K562 (cell line): ENCODE measurements at regions not wholly inside any gene's neighbourhood (a gene's known extent, or its start where the extent isn't known, plus 50 kb on each side); places are given as distances from the start of the nearest gene placed in this dataset.

Source experiments
- ATAC-seq: fragments of 200-7000 bp; cut with Tn5 transposase; 3 replicates; pipeline ENCODE4 v1.9.1; 2020; ENCODE audit warnings: moderate library complexity
- BruUV-seq: library from RNA; stranded (reverse); fragments of 400-500 nt; replicated peaks from 2 replicates; lab custom pipeline; 2021; lab: Mats Ljungman, UMichigan
- CTCF ChIA-PET: fragments of 300-600 bp; formaldehyde crosslinking; extraction: SDS; loops from one replicate; lab custom pipeline; 2021; ENCODE audit warnings: low intra/inter-chr PET ratio; lab: Yijun Ruan, JAX
- POLR2A ChIA-PET: fragments of 300-600, 350-650 bp; sonication (Branson Sonifier 250); formaldehyde crosslinking; extraction: SDS; loops from one replicate; lab custom pipeline; 2021; ENCODE audit warnings: antibody characterized with exemption, inconsistent platforms; lab: Yijun Ruan, JAX
- DNase-seq, 4 experiments: peaks; one replicate each; pipeline versions ENCODE4 v3.0.0 to v3.0.0-alpha.2; 2011 to 2018; ENCODE audit warnings: low spot score in 3 of 4, mixed read lengths in 3 of 4; ENCODE audit errors: extremely low read depth in 1 of 4
- FAIRE-seq: peaks from 2 replicates; lab custom pipeline; 2011; peaks lifted over from hg19 to GRCh38; lab: Jason Lieb, UNC
- H2AFZ ChIP-seq: 2 replicates; pipeline ENCODE4 v1.6.0; 2011; ENCODE audit warnings: low read depth, low read length, control low read depth, inconsistent platforms
- H3K27ac ChIP-seq: fragments of 200-600 bp; 3 replicates; pipeline ENCODE4 v1.8.0; 2011; ENCODE audit warnings: low read depth, mild to moderate bottlenecking, control low read depth, inconsistent platforms, low read length, moderate library complexity, mixed read lengths; ENCODE audit errors: extremely low read depth
- H3K27me3 ChIP-seq, 2 experiments: fragments of 300-600 bp in 1 of 2; 2 replicates in 1 of 2; 3 replicates in 1 of 2; pipeline versions ENCODE4 v1.6.0 to v1.8.0; 2011; ENCODE audit warnings: inconsistent platforms in 2 of 2, low read length in 2 of 2, mild to moderate bottlenecking in 1 of 2, mixed read lengths in 1 of 2, moderate library complexity in 1 of 2; ENCODE audit not compliant: control insufficient read depth in 2 of 2, insufficient read depth in 2 of 2
- H3K36me3 ChIP-seq: fragments of 300-600 bp; 3 replicates; pipeline ENCODE4 v1.8.0; 2011; ENCODE audit warnings: mild to moderate bottlenecking, low read length, inconsistent platforms; ENCODE audit not compliant: control insufficient read depth, insufficient read depth
- H3K4me1 ChIP-seq, 2 experiments: fragments of 200-600 bp in 1 of 2; replicated peaks in 1 of 2; 2 replicates in 1 of 2; 3 replicates in 1 of 2; pipeline versions ENCODE4 v1.5.1 to v1.8.0; 2011; ENCODE audit warnings: inconsistent platforms in 2 of 2, low read length in 2 of 2, mild to moderate bottlenecking in 1 of 2, mixed read lengths in 1 of 2, moderate library complexity in 1 of 2; ENCODE audit not compliant: control insufficient read depth in 2 of 2, insufficient read depth in 2 of 2
- H3K4me2 ChIP-seq: 2 replicates; pipeline ENCODE4 v1.6.1; 2011; ENCODE audit warnings: low read length, control low read depth, inconsistent platforms, mixed read lengths; ENCODE audit not compliant: insufficient read depth
- H3K4me3 ChIP-seq: fragments of 200-600 bp; sonication (generic), shearing (Covaris generic); 2 replicates; pipeline ENCODE4 v1.5.1; 2016; ENCODE audit warnings: control low read depth, inconsistent platforms
- H3K79me2 ChIP-seq: fragments of 200-600 bp; 3 replicates; pipeline ENCODE4 v1.8.0; 2011; ENCODE audit warnings: low read length, inconsistent platforms; ENCODE audit not compliant: control insufficient read depth, insufficient read depth
- H3K9ac ChIP-seq, 2 experiments: 2 replicates each; pipeline versions ENCODE4 v1.6.0 to v1.6.1; 2011; ENCODE audit warnings: low read depth in 2 of 2, low read length in 2 of 2, control low read depth in 1 of 2, inconsistent platforms in 1 of 2, mild to moderate bottlenecking in 1 of 2, mixed read lengths in 1 of 2; ENCODE audit not compliant: insufficient read depth in 1 of 2
- H3K9me1 ChIP-seq: one replicate; pipeline ENCODE4 v1.6.0; 2011; ENCODE audit warnings: inconsistent platforms, mild to moderate bottlenecking, low read length, moderate library complexity; ENCODE audit not compliant: control insufficient read depth, insufficient read depth
- H3K9me3 ChIP-seq: replicated peaks from 2 replicates; pipeline ENCODE4 v1.5.1; 2011; ENCODE audit warnings: low read depth, low read length, inconsistent platforms; ENCODE audit not compliant: control insufficient read depth, insufficient read depth
- H4K20me1 ChIP-seq: replicated peaks from 2 replicates; pipeline ENCODE4 v1.6.1; 2011; ENCODE audit warnings: low read length, inconsistent platforms, mixed read lengths; ENCODE audit not compliant: control insufficient read depth, insufficient read depth
- POU5F1 ChIP-seq: fragments of 150-350 bp; IDR thresholded peaks from 2 replicates; pipeline ENCODE4 v1.6.1; 2014; ENCODE audit warnings: borderline replicate concordance, low read length, low read depth, mild to moderate bottlenecking; ENCODE audit not compliant: partially characterized antibody
- SMAD1 ChIP-seq: fragments of 150-350 bp; IDR thresholded peaks from 2 replicates; pipeline ENCODE4 v1.6.1; 2014; ENCODE audit warnings: low read length, low read depth; ENCODE audit not compliant: partially characterized antibody
- SNIP1 ChIP-seq: fragments of 450-650 bp; IDR thresholded peaks from 2 replicates; pipeline ENCODE4 v1.7.1; 2017; ENCODE audit warnings: low read depth, mild to moderate bottlenecking
- ZNF134 ChIP-seq: fragments of 250-450 bp; sonication (Bioruptor Pico); conservative IDR thresholded peaks from 2 replicates; pipeline ENCODE4 v1.4.0; 2020
- WGBS: fragments of 100-300 bp; shearing (Covaris generic); methylation state at CpG from one replicate; pipeline ENCODE4 v1.1.6; 2016; ENCODE audit warnings: low coverage, mixed read lengths; ENCODE audit not compliant: insufficient coverage; ENCODE audit errors: missing lambda C conversion rate; 5-methylcytosine and 5-hydroxymethylcytosine counted together
- in situ Hi-C: fragments of 300-500 bp; cut with MboI; formaldehyde crosslinking; loops from 4 replicates; pipeline ENCODE4 v1.15.0; 2018; ENCODE audit warnings: inconsistent platforms, mixed read lengths
- intact Hi-C: fragments of 100-400 bp; cut with micrococcal nuclease; formaldehyde crosslinking; loops from 2 replicates; pipeline ENCODE4 v1.14.2; 2022
- TF ChIP-seq, protein P1 (sequence below): fragments of 450-650 bp; IDR thresholded peaks from 2 replicates; pipeline ENCODE4 v1.6.1; 2016; ENCODE audit warnings: low read depth, mild to moderate bottlenecking, moderate library complexity
- TF ChIP-seq, protein P2 (sequence below): IDR thresholded peaks from 3 replicates; pipeline ENCODE4 v1.6.1; 2011; ENCODE audit warnings: borderline replicate concordance, mild to moderate bottlenecking, moderate library complexity; ENCODE audit not compliant: insufficient read length; ENCODE audit errors: extremely low read depth

DNA sequence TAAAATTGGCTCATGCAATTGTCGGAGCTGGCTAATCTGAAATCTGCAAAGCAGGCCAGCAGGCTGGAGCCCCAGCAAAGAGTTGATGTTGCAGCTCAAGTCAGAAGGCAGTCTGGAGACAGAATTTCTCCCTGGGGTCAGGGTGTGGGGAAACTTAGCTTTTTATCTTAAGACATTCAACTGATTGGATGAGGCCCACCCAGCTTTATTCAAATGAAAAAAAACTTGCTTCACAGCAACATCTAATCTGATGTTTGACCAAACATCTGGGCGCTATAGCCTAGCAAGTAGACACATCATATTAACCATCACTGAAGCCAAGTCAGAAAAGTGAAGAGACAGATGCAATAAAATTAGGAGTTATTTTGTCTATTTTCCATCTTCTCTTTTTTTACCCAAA is 108.8 kb upstream of the CCDC28A start:
- no peak overlapping the region for H2AFZ ChIP-seq
- no peaks in the 10 kb centered on the region for H3K4me1 ChIP-seq
- no peak overlapping the region for H3K27ac ChIP-seq
- BruUV-seq: no TSS peak
- ChIA-PET POLR2A (interaction anchor here (1.0 kb wide), 1 partner anchor 11 kb away, joined by 4 read pairs; no protein-coding TSS in a partner anchor), CTCF (no interaction called here)
- intact Hi-C loops: no loop called here
- no peaks in the 10 kb centered on the region for H3K79me2 ChIP-seq
- in situ Hi-C loops: no loop called here
- H3K9me1 ChIP-seq: no peaks in the 10 kb centered on the region
- no peak overlapping the region for H3K4me3 ChIP-seq
- no peaks in the 10 kb centered on the region for H4K20me1 ChIP-seq
- peaks cover 10 to 21% of the 10 kb centered on the region in 2 experiments; a peak in 3 of 5 replicates for H3K27me3 ChIP-seq
- no peak for DNase-seq
- no peaks in the 10 kb centered on the region for H3K9me3 ChIP-seq
- TF ChIP-seq, protein P1, sequence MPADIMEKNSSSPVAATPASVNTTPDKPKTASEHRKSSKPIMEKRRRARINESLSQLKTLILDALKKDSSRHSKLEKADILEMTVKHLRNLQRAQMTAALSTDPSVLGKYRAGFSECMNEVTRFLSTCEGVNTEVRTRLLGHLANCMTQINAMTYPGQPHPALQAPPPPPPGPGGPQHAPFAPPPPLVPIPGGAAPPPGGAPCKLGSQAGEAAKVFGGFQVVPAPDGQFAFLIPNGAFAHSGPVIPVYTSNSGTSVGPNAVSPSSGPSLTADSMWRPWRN: no peak
- TF ChIP-seq POU5F1: no peak
- TF ChIP-seq ZNF134 (CRISPR knock-in tag): peak; percentile 82
- TF ChIP-seq SMAD1: no peak
- TF ChIP-seq, all 486 proteins: peak for 1
- H3K9ac ChIP-seq: no peak overlapping the region
- no peaks in the 10 kb centered on the region for H3K36me3 ChIP-seq
- FAIRE-seq (no peak), ATAC-seq (no peak)
- H3K4me2 ChIP-seq: no peak overlapping the region
- WGBS: 0% methylated on average over 2 of the region's 2 CpGs

DNA sequence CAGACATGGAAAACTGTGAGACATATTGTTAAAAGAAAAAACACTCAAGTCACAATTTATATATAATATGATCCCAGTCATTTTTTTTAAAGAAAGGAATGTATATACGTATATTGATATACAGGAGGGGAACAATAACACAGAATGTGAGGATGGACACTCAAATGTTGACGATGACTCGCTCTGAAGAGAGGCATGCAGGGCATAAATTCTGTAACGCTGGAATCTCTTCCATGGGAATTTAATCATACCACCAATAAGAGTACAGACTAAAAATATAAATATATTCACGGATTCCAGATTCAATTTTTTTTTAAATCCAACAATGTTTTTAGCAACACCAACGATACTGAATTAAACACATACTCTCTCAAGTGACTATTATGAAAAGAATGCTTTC is 106.9 kb upstream of the CCDC28A start:
- H3K9ac ChIP-seq: no peak overlapping the region
- H3K4me2 ChIP-seq: no peak overlapping the region
- intact Hi-C loops: no loop called here
- TF ChIP-seq SNIP1: no peak
- TF ChIP-seq, protein P2, sequence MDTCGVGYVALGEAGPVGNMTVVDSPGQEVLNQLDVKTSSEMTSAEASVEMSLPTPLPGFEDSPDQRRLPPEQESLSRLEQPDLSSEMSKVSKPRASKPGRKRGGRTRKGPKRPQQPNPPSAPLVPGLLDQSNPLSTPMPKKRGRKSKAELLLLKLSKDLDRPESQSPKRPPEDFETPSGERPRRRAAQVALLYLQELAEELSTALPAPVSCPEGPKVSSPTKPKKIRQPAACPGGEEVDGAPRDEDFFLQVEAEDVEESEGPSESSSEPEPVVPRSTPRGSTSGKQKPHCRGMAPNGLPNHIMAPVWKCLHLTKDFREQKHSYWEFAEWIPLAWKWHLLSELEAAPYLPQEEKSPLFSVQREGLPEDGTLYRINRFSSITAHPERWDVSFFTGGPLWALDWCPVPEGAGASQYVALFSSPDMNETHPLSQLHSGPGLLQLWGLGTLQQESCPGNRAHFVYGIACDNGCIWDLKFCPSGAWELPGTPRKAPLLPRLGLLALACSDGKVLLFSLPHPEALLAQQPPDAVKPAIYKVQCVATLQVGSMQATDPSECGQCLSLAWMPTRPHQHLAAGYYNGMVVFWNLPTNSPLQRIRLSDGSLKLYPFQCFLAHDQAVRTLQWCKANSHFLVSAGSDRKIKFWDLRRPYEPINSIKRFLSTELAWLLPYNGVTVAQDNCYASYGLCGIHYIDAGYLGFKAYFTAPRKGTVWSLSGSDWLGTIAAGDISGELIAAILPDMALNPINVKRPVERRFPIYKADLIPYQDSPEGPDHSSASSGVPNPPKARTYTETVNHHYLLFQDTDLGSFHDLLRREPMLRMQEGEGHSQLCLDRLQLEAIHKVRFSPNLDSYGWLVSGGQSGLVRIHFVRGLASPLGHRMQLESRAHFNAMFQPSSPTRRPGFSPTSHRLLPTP: no peak

More for the DNA sequence above, 106.9 kb upstream of the CCDC28A start:
- Histone ChIP-seq H3K36me3 (no peaks in the 10 kb centered on the region), H3K4me1 (no peaks in the 10 kb centered on the region), H3K4me3 (no peak overlapping the region), H2AFZ (no peak overlapping the region), H3K79me2 (no peaks in the 10 kb centered on the region), H3K27me3 (peaks cover 14 to 31% of the 10 kb centered on the region in 2 experiments; a peak in 3 of 5 replicates), H3K27ac (no peak overlapping the region), H4K20me1 (no peaks in the 10 kb centered on the region), H3K9me3 (no peaks in the 10 kb centered on the region), H3K9me1 (no peaks in the 10 kb centered on the region)
- ATAC-seq (no peak), FAIRE-seq (no peak), DNase-seq (no peak)
- no TSS peak for BruUV-seq
- WGBS: 0% methylated on average over 6 of the region's 6 CpGs
- ChIA-PET POLR2A (no interaction called here), CTCF (no interaction called here)
- in situ Hi-C loops: no loop called here
